ENCODE measurements at regions not wholly inside any gene's neighbourhood (a gene's known extent, or its start where the extent isn't known, plus 50 kb on each side); places are given as distances from the start of the nearest gene placed in this dataset.

DNA sequence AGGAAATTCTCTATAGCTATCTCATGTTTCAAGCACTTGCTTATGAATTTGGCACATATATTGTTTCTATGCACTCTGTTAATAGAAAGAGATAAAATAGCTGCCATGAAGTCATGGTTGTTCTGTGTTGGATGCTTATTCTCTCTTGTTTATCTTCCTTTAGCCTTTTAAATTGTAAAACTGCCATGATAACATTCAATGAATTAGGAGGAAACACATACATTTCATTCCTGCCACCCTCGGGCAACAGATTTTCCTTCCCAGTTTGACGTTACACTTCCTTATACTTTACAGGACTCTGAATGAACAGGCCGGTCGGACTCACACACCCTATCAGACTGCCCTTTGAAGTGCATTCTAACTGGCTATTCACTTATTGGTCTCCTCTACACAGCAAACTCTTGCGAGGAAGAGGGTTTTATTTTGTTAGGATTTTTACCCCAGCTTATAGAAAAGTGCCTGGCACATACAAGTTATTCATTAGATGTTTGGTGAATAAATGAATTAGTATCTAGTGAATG, 65.7 kb upstream of the FERD3L start:
- Histone ChIP-seq H3K4me2 (ENCODE audit: low read length) (no peak overlapping the region), H2AFZ (ENCODE audit: low read depth, low read length) (no peak overlapping the region), H3K9ac (ENCODE audit: low read length) (no peak overlapping the region), H3K27ac (ENCODE audit: low read depth, low read length) (no peak overlapping the region), H3K79me2 (ENCODE audit: insufficient read depth, low read length) (no peaks in the 10 kb centered on the region), H3K4me1 (ENCODE audit: insufficient read depth, low read length) (peaks cover 5% of the 10 kb centered on the region), H3K36me3 (ENCODE audit: insufficient read depth, low read length) (no peaks in the 10 kb centered on the region), H3K4me3 (ENCODE audit: insufficient read depth, low read depth, low read length) (no peak overlapping the region), H3K27me3 (ENCODE audit: insufficient read depth, low read length) (no peaks in the 10 kb centered on the region), H3K9me3 (ENCODE audit: insufficient read depth, low read depth, low read length) (no peaks in the 10 kb centered on the region), H4K20me1 (ENCODE audit: insufficient read depth, low read length) (no peaks in the 10 kb centered on the region)
- Mint-ChIP-seq H3K4me3 (ENCODE audit: unreplicated experiment) (no peak overlapping the region), H3K9me3 (ENCODE audit: unreplicated experiment) (no peaks in the 10 kb centered on the region), H3K36me3 (ENCODE audit: low read depth, unreplicated experiment) (no peaks in the 10 kb centered on the region), H3K27ac (ENCODE audit: unreplicated experiment) (no peak overlapping the region), H3K27me3 (ENCODE audit: low read depth, unreplicated experiment) (no peaks in the 10 kb centered on the region), H3K4me1 (ENCODE audit: low read depth, unreplicated experiment) (peaks cover 3% of the 10 kb centered on the region)
- TF ChIP-seq, protein P1, sequence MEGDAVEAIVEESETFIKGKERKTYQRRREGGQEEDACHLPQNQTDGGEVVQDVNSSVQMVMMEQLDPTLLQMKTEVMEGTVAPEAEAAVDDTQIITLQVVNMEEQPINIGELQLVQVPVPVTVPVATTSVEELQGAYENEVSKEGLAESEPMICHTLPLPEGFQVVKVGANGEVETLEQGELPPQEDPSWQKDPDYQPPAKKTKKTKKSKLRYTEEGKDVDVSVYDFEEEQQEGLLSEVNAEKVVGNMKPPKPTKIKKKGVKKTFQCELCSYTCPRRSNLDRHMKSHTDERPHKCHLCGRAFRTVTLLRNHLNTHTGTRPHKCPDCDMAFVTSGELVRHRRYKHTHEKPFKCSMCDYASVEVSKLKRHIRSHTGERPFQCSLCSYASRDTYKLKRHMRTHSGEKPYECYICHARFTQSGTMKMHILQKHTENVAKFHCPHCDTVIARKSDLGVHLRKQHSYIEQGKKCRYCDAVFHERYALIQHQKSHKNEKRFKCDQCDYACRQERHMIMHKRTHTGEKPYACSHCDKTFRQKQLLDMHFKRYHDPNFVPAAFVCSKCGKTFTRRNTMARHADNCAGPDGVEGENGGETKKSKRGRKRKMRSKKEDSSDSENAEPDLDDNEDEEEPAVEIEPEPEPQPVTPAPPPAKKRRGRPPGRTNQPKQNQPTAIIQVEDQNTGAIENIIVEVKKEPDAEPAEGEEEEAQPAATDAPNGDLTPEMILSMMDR (IDR thresholded peaks at IDR 0.05; ENCODE audit: insufficient read depth, low read depth, low read length) = no peak
- no peak for TF ChIP-seq EZH2 (IDR thresholded peaks at IDR 0.05; ENCODE audit: insufficient read depth, low read length)
- no peak for FAIRE-seq
- DNase-seq (ENCODE audit: low read depth) = no peak

DNA sequence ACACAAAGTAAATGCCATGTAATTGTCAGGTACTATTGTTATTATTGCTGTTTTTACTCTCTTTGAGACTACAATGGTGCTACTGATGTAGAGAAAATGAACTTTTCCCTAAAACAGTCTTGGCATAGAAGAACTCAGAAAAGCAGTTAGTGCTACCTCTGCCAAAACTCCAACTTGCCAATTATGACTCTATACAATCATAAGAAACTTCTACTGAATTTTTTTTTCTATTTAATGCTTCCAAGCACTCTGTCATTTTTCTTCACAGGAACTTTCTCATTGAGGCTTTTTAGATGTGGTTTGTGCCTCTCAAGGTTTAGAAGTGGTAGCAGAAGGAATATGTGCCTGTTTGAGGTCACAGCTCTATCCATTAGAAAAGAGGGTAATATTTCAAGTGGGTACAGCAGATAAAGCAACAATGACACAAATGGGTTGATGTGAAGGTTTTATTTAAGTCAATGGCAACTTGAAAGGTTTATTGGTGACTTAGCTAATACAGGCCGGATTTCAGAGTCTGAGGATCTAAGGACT, 64.0 kb upstream of the FERD3L start:
- Histone ChIP-seq H3K36me3 (ENCODE audit: insufficient read depth, low read length) (no peaks in the 10 kb centered on the region), H3K27ac (ENCODE audit: low read depth, low read length) (no peak overlapping the region), H3K9me3 (ENCODE audit: insufficient read depth, low read depth, low read length) (no peaks in the 10 kb centered on the region), H3K79me2 (ENCODE audit: insufficient read depth, low read length) (no peaks in the 10 kb centered on the region), H2AFZ (ENCODE audit: low read depth, low read length) (no peak overlapping the region), H3K4me3 (ENCODE audit: insufficient read depth, low read depth, low read length) (no peak overlapping the region), H4K20me1 (ENCODE audit: insufficient read depth, low read length) (no peaks in the 10 kb centered on the region), H3K9ac (ENCODE audit: low read length) (no peak overlapping the region), H3K4me2 (ENCODE audit: low read length) (no peak overlapping the region), H3K4me1 (ENCODE audit: insufficient read depth, low read length) (no peaks in the 10 kb centered on the region), H3K27me3 (ENCODE audit: insufficient read depth, low read length) (no peaks in the 10 kb centered on the region)
- DNase-seq (ENCODE audit: low read depth) (no peak), FAIRE-seq (no peak)
- H3K36me3 Mint-ChIP-seq (ENCODE audit: low read depth, unreplicated experiment) = no peaks in the 10 kb centered on the region
- no peak overlapping the region for H3K4me3 Mint-ChIP-seq (ENCODE audit: unreplicated experiment)
- H3K27ac Mint-ChIP-seq (ENCODE audit: unreplicated experiment) = no peak overlapping the region
- H3K4me1 Mint-ChIP-seq (ENCODE audit: low read depth, unreplicated experiment) = peaks cover 1% of the 10 kb centered on the region
- H3K9me3 Mint-ChIP-seq (ENCODE audit: unreplicated experiment) = no peaks in the 10 kb centered on the region
- no peaks in the 10 kb centered on the region for H3K27me3 Mint-ChIP-seq (ENCODE audit: low read depth, unreplicated experiment)
- TF ChIP-seq EZH2 (IDR thresholded peaks at IDR 0.05; ENCODE audit: insufficient read depth, low read length) = no peak
- TF ChIP-seq, protein P1 (IDR thresholded peaks at IDR 0.05; ENCODE audit: insufficient read depth, low read depth, low read length) = no peak

- no peaks in the 10 kb centered on the region for H3K9me3 ChIP-seq (ENCODE audit: insufficient read depth, low read depth, low read length)
- FAIRE-seq (no peak), DNase-seq (ENCODE audit: low read depth) (no peak)
- no peaks in the 10 kb centered on the region for H3K4me1 Mint-ChIP-seq (ENCODE audit: low read depth, unreplicated experiment)
- H3K27me3 ChIP-seq (ENCODE audit: insufficient read depth, low read length) = no peaks in the 10 kb centered on the region
- H3K4me2 ChIP-seq (ENCODE audit: low read length) = no peak overlapping the region
- no peaks in the 10 kb centered on the region for H3K36me3 ChIP-seq (ENCODE audit: insufficient read depth, low read length)
- TF ChIP-seq EZH2 (IDR thresholded peaks at IDR 0.05; ENCODE audit: insufficient read depth, low read length) = no peak
- TF ChIP-seq, protein P1 (IDR thresholded peaks at IDR 0.05; ENCODE audit: insufficient read depth, low read depth, low read length) = no peak
- H2AFZ ChIP-seq (ENCODE audit: low read depth, low read length) = no peak overlapping the region
- H3K9me3 Mint-ChIP-seq (ENCODE audit: unreplicated experiment) = no peaks in the 10 kb centered on the region
- no peak overlapping the region for H3K27ac Mint-ChIP-seq (ENCODE audit: unreplicated experiment)
- H3K4me1 ChIP-seq (ENCODE audit: insufficient read depth, low read length) = no peaks in the 10 kb centered on the region
- H3K4me3 ChIP-seq (ENCODE audit: insufficient read depth, low read depth, low read length) = no peak overlapping the region
- no peaks in the 10 kb centered on the region for H3K27me3 Mint-ChIP-seq (ENCODE audit: low read depth, unreplicated experiment)
- no peak overlapping the region for H3K9ac ChIP-seq (ENCODE audit: low read length)
- H3K79me2 ChIP-seq (ENCODE audit: insufficient read depth, low read length) = no peaks in the 10 kb centered on the region
- H3K36me3 Mint-ChIP-seq (ENCODE audit: low read depth, unreplicated experiment) = no peaks in the 10 kb centered on the region
- no peak overlapping the region for H3K27ac ChIP-seq (ENCODE audit: low read depth, low read length)
- no peak overlapping the region for H3K4me3 Mint-ChIP-seq (ENCODE audit: unreplicated experiment)
- H4K20me1 ChIP-seq (ENCODE audit: insufficient read depth, low read length) = no peaks in the 10 kb centered on the region
Measured at GRCh38 chr7:19206721-19207120, 61.5 kb upstream of the FERD3L start.
